ENCODE measurements at regions not wholly inside any gene's neighbourhood (a gene's known extent, or its start where the extent isn't known, plus 50 kb on each side); places are given as distances from the start of the nearest gene placed in this dataset.

DNA sequence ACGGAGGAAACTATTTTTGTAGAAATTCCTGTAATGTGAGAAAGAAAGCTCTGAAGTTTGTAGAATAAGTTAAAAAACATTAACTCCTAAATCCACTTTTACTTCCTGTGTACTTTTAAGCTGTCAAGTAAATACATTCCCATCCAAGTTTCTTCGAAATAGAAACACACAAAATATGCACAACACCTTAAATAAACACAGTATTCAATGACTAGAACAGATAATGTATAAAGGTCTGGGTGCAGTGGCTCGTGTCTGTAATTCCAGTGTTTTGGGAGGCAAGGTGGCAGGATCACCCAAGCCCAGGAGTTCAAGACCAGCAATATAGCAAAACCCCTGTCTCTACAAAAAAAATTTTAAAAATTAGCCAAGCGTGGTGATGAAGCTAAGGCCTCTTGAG is 121.9 kb upstream of the ODAD2 start:
- H3K27ac ChIP-seq (ENCODE audit: low read depth, low read length, poor library complexity, severe bottlenecking) = no peak overlapping the region
- H2AFZ ChIP-seq (ENCODE audit: low read length) = no peak overlapping the region
- no peaks in the 10 kb centered on the region for H3K4me1 ChIP-seq (ENCODE audit: insufficient read depth, low read length, severe bottlenecking)
- H3K27me3 ChIP-seq (ENCODE audit: insufficient read depth, low read length) = no peaks in the 10 kb centered on the region
- no peaks in the 10 kb centered on the region for H3K79me2 ChIP-seq (ENCODE audit: insufficient read depth, low read length)
- H3F3A ChIP-seq (ENCODE audit: insufficient read depth, low read length) = no peaks in the 10 kb centered on the region
- H3K36me3 ChIP-seq (ENCODE audit: insufficient read depth, low read length) = no peaks in the 10 kb centered on the region
- no peaks in the 10 kb centered on the region for H4K20me1 ChIP-seq (ENCODE audit: insufficient read depth, low read length)
- H3K4me2 ChIP-seq (ENCODE audit: low read length) = no peak overlapping the region
- TF ChIP-seq, protein P1, sequence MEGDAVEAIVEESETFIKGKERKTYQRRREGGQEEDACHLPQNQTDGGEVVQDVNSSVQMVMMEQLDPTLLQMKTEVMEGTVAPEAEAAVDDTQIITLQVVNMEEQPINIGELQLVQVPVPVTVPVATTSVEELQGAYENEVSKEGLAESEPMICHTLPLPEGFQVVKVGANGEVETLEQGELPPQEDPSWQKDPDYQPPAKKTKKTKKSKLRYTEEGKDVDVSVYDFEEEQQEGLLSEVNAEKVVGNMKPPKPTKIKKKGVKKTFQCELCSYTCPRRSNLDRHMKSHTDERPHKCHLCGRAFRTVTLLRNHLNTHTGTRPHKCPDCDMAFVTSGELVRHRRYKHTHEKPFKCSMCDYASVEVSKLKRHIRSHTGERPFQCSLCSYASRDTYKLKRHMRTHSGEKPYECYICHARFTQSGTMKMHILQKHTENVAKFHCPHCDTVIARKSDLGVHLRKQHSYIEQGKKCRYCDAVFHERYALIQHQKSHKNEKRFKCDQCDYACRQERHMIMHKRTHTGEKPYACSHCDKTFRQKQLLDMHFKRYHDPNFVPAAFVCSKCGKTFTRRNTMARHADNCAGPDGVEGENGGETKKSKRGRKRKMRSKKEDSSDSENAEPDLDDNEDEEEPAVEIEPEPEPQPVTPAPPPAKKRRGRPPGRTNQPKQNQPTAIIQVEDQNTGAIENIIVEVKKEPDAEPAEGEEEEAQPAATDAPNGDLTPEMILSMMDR (IDR thresholded peaks at IDR 0.05; ENCODE audit: low read length) = no peak
- no peak for TF ChIP-seq EZH2 (IDR thresholded peaks at IDR 0.05; ENCODE audit: borderline replicate concordance, low read length)
- no peak overlapping the region for H3K9ac ChIP-seq (ENCODE audit: low read length)
- no peaks in the 10 kb centered on the region for H3K9me2 ChIP-seq (ENCODE audit: low read depth, low read length)
- no peak overlapping the region for H3K4me3 ChIP-seq (ENCODE audit: low read depth, low read length, poor library complexity, severe bottlenecking)
- no peaks in the 10 kb centered on the region for H3K9me3 ChIP-seq (ENCODE audit: low read length)

DNA sequence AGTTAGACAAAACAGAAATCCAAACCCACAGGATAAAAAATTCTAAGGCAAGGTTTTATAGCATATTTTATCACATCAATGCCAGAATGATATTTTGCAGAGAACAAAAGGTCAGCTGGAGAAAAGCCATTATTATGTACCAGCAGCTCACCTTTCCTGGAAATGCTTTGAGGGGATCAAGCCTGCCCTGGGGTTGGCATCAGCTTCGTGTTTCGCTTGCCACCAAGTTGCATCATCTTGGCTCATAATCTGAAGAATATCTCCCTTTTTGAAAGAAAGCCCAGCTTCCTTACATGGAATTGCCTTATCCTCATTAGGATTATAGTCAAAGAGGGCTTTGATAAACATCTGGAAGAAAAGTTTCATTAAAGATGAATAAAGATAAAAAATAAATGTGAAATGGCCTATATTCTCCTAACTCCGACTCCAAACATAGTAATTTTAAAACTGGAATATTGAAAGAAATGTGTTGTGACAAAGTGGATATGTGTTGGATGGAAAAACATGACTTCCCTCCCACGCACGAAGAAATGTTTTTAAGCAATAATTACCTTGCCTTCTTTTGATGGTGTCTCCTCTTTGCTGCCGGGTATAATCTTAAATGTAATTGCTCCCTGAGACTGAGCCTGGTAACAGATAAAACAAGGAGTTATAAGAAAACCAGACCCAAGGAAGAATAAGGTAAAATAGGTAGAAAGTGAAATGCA is 121.3 kb upstream of the ODAD2 start:
- Histone ChIP-seq H3K9me3 (ENCODE audit: low read length) (no peaks in the 10 kb centered on the region), H3K27me3 (ENCODE audit: insufficient read depth, low read length) (no peaks in the 10 kb centered on the region), H2AFZ (ENCODE audit: low read length) (no peak overlapping the region), H3K79me2 (ENCODE audit: insufficient read depth, low read length) (no peaks in the 10 kb centered on the region), H4K20me1 (ENCODE audit: insufficient read depth, low read length) (no peaks in the 10 kb centered on the region), H3K36me3 (ENCODE audit: insufficient read depth, low read length) (no peaks in the 10 kb centered on the region), H3K9ac (ENCODE audit: low read length) (no peak overlapping the region), H3F3A (ENCODE audit: insufficient read depth, low read length) (no peaks in the 10 kb centered on the region), H3K9me2 (ENCODE audit: low read depth, low read length) (no peaks in the 10 kb centered on the region), H3K4me3 (ENCODE audit: low read depth, low read length, poor library complexity, severe bottlenecking) (no peak overlapping the region), H3K4me2 (ENCODE audit: low read length) (no peak overlapping the region), H3K4me1 (ENCODE audit: insufficient read depth, low read length, severe bottlenecking) (no peaks in the 10 kb centered on the region), H3K27ac (ENCODE audit: low read depth, low read length, poor library complexity, severe bottlenecking) (no peak overlapping the region)
- TF ChIP-seq, protein P1 (IDR thresholded peaks at IDR 0.05; ENCODE audit: low read length) = no peak
- no peak for TF ChIP-seq EZH2 (IDR thresholded peaks at IDR 0.05; ENCODE audit: borderline replicate concordance, low read length)

DNA sequence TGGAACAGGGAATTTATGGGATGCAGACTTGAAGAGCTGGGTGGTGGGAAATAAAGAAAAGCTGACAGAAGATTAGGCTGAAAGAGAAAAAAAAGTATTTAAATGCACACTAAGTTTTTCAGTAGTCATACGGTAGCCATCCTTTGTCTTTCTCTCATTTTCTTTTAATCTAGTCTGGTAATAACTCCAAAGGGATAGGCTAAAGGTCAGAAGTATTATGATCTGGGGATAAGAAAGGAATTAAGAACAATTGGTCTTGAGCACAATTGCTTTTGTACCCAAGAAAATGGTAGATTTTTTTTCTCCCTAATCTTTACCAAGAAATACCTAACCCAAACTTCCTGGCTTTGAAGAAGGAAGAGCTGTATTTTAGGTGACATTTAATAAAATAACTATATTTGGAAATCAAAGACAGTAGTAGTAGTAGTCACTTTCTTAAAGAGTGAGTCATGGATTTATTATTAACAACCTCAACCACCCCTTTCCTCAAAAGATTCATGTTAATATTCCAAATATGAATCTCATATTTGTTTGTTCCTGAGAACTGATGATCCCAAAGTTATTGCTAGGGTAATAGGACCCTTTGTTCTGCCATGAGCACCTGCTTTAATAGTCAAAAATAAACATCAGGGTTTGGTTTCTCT is 120.2 kb upstream of the ODAD2 start:
- Histone ChIP-seq H3K4me3 (ENCODE audit: low read depth, low read length, poor library complexity, severe bottlenecking) (no peak overlapping the region), H3K9me2 (ENCODE audit: low read depth, low read length) (no peaks in the 10 kb centered on the region), H2AFZ (ENCODE audit: low read length) (no peak overlapping the region), H3K27me3 (ENCODE audit: insufficient read depth, low read length) (no peaks in the 10 kb centered on the region), H3K9ac (ENCODE audit: low read length) (no peak overlapping the region), H3K4me2 (ENCODE audit: low read length) (no peak overlapping the region), H3K27ac (ENCODE audit: low read depth, low read length, poor library complexity, severe bottlenecking) (no peak overlapping the region), H3K9me3 (ENCODE audit: low read length) (no peaks in the 10 kb centered on the region), H3K79me2 (ENCODE audit: insufficient read depth, low read length) (no peaks in the 10 kb centered on the region), H3F3A (ENCODE audit: insufficient read depth, low read length) (no peaks in the 10 kb centered on the region), H3K36me3 (ENCODE audit: insufficient read depth, low read length) (no peaks in the 10 kb centered on the region), H3K4me1 (ENCODE audit: insufficient read depth, low read length, severe bottlenecking) (no peaks in the 10 kb centered on the region), H4K20me1 (ENCODE audit: insufficient read depth, low read length) (no peaks in the 10 kb centered on the region)
- TF ChIP-seq EZH2 (IDR thresholded peaks at IDR 0.05; ENCODE audit: borderline replicate concordance, low read length) = no peak
- TF ChIP-seq, protein P1 (IDR thresholded peaks at IDR 0.05; ENCODE audit: low read length) = no peak

Data from OCI-LY1 (cell line).